ENCODE measurements at regions not wholly inside any gene's neighbourhood (a gene's known extent, or its start where the extent isn't known, plus 50 kb on each side); places are given as distances from the start of the nearest gene placed in this dataset.

DNA sequence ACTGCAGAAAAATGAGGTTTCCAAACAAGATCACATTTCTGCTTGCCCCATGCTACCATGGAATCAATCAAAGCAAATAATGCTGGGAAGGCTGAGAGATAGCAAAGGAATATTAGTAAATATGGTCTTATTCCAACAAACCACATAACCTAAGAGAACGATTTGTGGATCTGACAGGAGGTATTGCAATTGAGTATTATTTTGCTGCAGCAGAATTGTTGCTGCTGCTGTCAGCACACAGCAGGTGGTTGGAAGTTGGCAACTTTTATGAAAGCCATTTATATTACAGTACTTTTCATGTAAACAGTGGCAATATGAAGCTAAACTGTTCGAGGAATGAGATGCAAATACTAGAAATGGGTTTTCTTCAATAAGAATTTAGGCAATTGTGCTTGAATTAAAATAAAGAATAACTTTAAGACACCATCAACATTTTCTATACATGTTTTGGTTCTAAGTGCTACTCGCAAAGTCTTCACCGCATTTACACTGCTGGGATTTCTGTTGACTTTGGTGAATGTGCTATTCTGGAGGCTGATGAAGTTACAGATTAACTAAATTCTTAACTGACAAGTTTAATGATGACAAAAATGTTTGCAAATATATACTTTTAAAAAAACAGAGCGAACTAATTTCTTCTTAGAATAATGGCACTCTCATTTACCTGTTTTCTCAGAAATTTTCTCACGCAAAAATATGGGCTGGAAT is 1285.7 kb downstream of the CNTNAP5 start:
- H3K27ac ChIP-seq (ENCODE audit: low read depth, low read length, poor library complexity, severe bottlenecking), result no peak overlapping the region
- ChIA-PET POLR2A (ENCODE audit: low non-redundant PET) (no interaction called here), CTCF (no interaction called here)
- no peaks in the 10 kb centered on the region for H3K27me3 ChIP-seq (replicated peaks; ENCODE audit: insufficient read depth, low read depth, low read length, poor library complexity)
- DNase-seq (ENCODE audit: low spot score), result no peak
- H3K4me3 ChIP-seq (ENCODE audit: low read depth, low read length, poor library complexity, severe bottlenecking), result no peak overlapping the region
- no peak for TF ChIP-seq EZH2 (IDR thresholded peaks at IDR 0.05; ENCODE audit: borderline replicate concordance, low read depth, low read length, poor library complexity, severe bottlenecking)
- TF ChIP-seq, protein P1, sequence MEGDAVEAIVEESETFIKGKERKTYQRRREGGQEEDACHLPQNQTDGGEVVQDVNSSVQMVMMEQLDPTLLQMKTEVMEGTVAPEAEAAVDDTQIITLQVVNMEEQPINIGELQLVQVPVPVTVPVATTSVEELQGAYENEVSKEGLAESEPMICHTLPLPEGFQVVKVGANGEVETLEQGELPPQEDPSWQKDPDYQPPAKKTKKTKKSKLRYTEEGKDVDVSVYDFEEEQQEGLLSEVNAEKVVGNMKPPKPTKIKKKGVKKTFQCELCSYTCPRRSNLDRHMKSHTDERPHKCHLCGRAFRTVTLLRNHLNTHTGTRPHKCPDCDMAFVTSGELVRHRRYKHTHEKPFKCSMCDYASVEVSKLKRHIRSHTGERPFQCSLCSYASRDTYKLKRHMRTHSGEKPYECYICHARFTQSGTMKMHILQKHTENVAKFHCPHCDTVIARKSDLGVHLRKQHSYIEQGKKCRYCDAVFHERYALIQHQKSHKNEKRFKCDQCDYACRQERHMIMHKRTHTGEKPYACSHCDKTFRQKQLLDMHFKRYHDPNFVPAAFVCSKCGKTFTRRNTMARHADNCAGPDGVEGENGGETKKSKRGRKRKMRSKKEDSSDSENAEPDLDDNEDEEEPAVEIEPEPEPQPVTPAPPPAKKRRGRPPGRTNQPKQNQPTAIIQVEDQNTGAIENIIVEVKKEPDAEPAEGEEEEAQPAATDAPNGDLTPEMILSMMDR (conservative IDR thresholded peaks at IDR 0.05; ENCODE audit: low read depth, low read length), result no peak
- H3K9me3 ChIP-seq (ENCODE audit: low read depth, low read length, poor library complexity, severe bottlenecking), result peaks cover 7% of the 10 kb centered on the region
- H3K36me3 ChIP-seq (ENCODE audit: insufficient read depth, low read length, poor library complexity, severe bottlenecking), result no peaks in the 10 kb centered on the region
- H3K4me1 ChIP-seq (ENCODE audit: insufficient read depth, low read length, poor library complexity, severe bottlenecking), result no peaks in the 10 kb centered on the region
- no TSS peak for BruUV-seq (replicated peaks)
- intact Hi-C loops (cut with micrococcal nuclease; ENCODE audit: unreplicated experiment), result no loop called here

GRCh38 chr2:125312342-125312741 is 1287.3 kb downstream of the CNTNAP5 start:
- no TSS peak for BruUV-seq (replicated peaks)
- ChIA-PET POLR2A (ENCODE audit: low non-redundant PET) (no interaction called here), CTCF (no interaction called here)
- intact Hi-C loops (cut with micrococcal nuclease; ENCODE audit: unreplicated experiment), result no loop called here
- TF ChIP-seq, protein P1 (conservative IDR thresholded peaks at IDR 0.05; ENCODE audit: low read depth, low read length), result no peak
- no peak for TF ChIP-seq EZH2 (IDR thresholded peaks at IDR 0.05; ENCODE audit: borderline replicate concordance, low read depth, low read length, poor library complexity, severe bottlenecking)
- Histone ChIP-seq H3K4me3 (ENCODE audit: low read depth, low read length, poor library complexity, severe bottlenecking) (no peak overlapping the region), H3K9me3 (ENCODE audit: low read depth, low read length, poor library complexity, severe bottlenecking) (peaks cover 13% of the 10 kb centered on the region), H3K27me3 (replicated peaks; ENCODE audit: insufficient read depth, low read depth, low read length, poor library complexity) (no peaks in the 10 kb centered on the region), H3K27ac (ENCODE audit: low read depth, low read length, poor library complexity, severe bottlenecking) (no peak overlapping the region), H3K36me3 (ENCODE audit: insufficient read depth, low read length, poor library complexity, severe bottlenecking) (no peaks in the 10 kb centered on the region), H3K4me1 (ENCODE audit: insufficient read depth, low read length, poor library complexity, severe bottlenecking) (no peaks in the 10 kb centered on the region)
- DNase-seq (ENCODE audit: low spot score), result no peak

DNA sequence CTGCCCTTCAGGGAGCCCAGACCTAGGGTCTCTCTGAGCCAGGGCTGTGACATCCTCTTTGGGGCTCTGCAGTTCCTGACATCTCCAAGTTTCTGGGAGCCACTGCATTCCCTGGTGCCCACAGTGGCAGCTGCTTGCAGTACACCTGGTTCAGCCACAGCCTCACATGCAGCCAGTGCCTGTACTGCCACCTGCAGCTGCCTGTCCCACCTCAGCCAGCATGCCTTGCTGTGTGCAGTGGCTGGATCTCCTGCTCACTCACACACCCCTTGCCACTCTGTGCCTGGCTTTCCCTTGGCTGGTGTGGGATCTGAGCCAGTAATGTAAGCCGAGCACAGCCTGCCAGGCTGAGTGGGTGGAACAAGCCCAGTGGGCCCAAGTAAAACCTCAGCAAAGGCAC is 1288.7 kb downstream of the CNTNAP5 start:
- no TSS peak for BruUV-seq (replicated peaks)
- H3K27me3 ChIP-seq (replicated peaks; ENCODE audit: insufficient read depth, low read depth, low read length, poor library complexity), result no peaks in the 10 kb centered on the region
- H3K27ac ChIP-seq (ENCODE audit: low read depth, low read length, poor library complexity, severe bottlenecking), result no peak overlapping the region
- intact Hi-C loops (cut with micrococcal nuclease; ENCODE audit: unreplicated experiment), result no loop called here
- TF ChIP-seq, protein P1 (conservative IDR thresholded peaks at IDR 0.05; ENCODE audit: low read depth, low read length), result no peak
- no peak for TF ChIP-seq EZH2 (IDR thresholded peaks at IDR 0.05; ENCODE audit: borderline replicate concordance, low read depth, low read length, poor library complexity, severe bottlenecking)
- H3K9me3 ChIP-seq (ENCODE audit: low read depth, low read length, poor library complexity, severe bottlenecking), result peaks cover 13% of the 10 kb centered on the region
- POLR2A ChIA-PET (ENCODE audit: low non-redundant PET), result no interaction called here
- DNase-seq (ENCODE audit: low spot score), result no peak
- CTCF ChIA-PET, result no interaction called here
- no peaks in the 10 kb centered on the region for H3K4me1 ChIP-seq (ENCODE audit: insufficient read depth, low read length, poor library complexity, severe bottlenecking)
- no peak overlapping the region for H3K4me3 ChIP-seq (ENCODE audit: low read depth, low read length, poor library complexity, severe bottlenecking)
- no peaks in the 10 kb centered on the region for H3K36me3 ChIP-seq (ENCODE audit: insufficient read depth, low read length, poor library complexity, severe bottlenecking)
